ENCODE measurements at regions not wholly inside any gene's neighbourhood (a gene's known extent, or its start where the extent isn't known, plus 50 kb on each side); places are given as distances from the start of the nearest gene placed in this dataset.

DNA sequence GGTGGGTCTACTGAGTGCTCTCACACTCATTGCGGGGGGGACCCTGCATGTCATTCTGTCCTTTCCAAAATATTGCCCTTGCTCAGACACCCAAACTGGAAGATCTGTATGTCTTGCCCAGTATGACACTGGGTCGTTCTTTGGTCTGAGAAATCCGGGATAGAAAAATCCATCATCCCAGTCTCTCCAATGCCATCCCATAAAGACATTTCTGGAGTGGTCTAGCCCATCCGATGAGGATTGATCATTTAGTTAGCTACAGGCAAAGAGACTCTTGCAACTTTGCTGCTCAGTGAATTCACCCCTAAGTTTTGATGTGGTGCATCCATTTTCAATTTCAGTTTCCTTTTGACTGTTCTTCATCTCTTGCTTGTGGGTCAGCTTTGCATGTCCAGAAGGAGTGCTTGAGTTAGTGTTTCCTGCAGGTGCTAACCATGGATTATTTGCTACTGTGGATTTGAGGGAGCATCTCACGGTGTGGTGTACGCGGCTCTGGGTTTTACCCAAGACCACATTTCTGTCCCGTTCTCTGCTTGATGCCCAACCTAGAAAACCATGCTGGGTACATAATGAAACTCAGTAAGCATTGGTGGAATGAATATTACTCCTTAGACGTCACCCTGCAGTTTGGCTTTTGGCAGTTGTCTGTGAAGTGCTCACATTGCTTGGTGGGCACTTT is 247.0 kb upstream of the MKI67 start:
- TF ChIP-seq, protein P1, sequence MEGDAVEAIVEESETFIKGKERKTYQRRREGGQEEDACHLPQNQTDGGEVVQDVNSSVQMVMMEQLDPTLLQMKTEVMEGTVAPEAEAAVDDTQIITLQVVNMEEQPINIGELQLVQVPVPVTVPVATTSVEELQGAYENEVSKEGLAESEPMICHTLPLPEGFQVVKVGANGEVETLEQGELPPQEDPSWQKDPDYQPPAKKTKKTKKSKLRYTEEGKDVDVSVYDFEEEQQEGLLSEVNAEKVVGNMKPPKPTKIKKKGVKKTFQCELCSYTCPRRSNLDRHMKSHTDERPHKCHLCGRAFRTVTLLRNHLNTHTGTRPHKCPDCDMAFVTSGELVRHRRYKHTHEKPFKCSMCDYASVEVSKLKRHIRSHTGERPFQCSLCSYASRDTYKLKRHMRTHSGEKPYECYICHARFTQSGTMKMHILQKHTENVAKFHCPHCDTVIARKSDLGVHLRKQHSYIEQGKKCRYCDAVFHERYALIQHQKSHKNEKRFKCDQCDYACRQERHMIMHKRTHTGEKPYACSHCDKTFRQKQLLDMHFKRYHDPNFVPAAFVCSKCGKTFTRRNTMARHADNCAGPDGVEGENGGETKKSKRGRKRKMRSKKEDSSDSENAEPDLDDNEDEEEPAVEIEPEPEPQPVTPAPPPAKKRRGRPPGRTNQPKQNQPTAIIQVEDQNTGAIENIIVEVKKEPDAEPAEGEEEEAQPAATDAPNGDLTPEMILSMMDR (IDR thresholded peaks at IDR 0.05) = no peak
- TF ChIP-seq POLR2AphosphoS5 (IDR thresholded peaks at IDR 0.05) = no peak

Measured in sigmoid colon (tissue), 4 donors.